AG09309 (cell line): ENCODE measurements at regions not wholly inside any gene's neighbourhood (a gene's known extent, or its start where the extent isn't known, plus 50 kb on each side); places are given as distances from the start of the nearest gene placed in this dataset.

Source experiments
- DNase-seq: peaks from one replicate; pipeline ENCODE4 v3.0.0-alpha.2; 2010; ENCODE audit warnings: low read depth
- H3K4me3 ChIP-seq: 2 replicates; pipeline ENCODE4 v1.5.1; 2011; ENCODE audit warnings: mild to moderate bottlenecking, low read depth, low read length, moderate library complexity; ENCODE audit not compliant: control insufficient read depth
- CTCF ChIP-seq: IDR thresholded peaks from 2 replicates; pipeline ENCODE4 v1.5.1; 2011; ENCODE audit warnings: mild to moderate bottlenecking, low read depth, low read length, inconsistent platforms; ENCODE audit not compliant: insufficient read depth, control insufficient read depth; ENCODE audit errors: missing control alignments

GRCh38 chr17:71164561-71164960 is 956.3 kb upstream of the SOX9 start:
- H3K4me3 ChIP-seq = no peak overlapping the region
- TF ChIP-seq CTCF = no peak
- no peak for DNase-seq

- no peak for DNase-seq
- no peak for TF ChIP-seq CTCF
- no peak overlapping the region for H3K4me3 ChIP-seq
These were observed 954.5 kb upstream of the SOX9 start for GRCh38 chr17:71166311-71166710.

- H3K4me3 ChIP-seq = no peak overlapping the region
- no peak for TF ChIP-seq CTCF
- DNase-seq = no peak
These were observed 952.6 kb upstream of the SOX9 start for GRCh38 chr17:71168053-71168741.

GRCh38 chr17:71170070-71170469 is 950.8 kb upstream of the SOX9 start:
- H3K4me3 ChIP-seq = no peak overlapping the region
- no peak for DNase-seq
- no peak for TF ChIP-seq CTCF

GRCh38 chr17:71171270-71171669 is 949.5 kb upstream of the SOX9 start:
- DNase-seq = no peak
- no peak for TF ChIP-seq CTCF
- no peak overlapping the region for H3K4me3 ChIP-seq

- H3K4me3 ChIP-seq = no peak overlapping the region
- no peak for TF ChIP-seq CTCF
- DNase-seq = no peak
These were observed 946.8 kb upstream of the SOX9 start for GRCh38 chr17:71173991-71174390.
